Activated T-cell treated with anti-CD3 and anti-CD28 coated beads, Interleukin-2, amount 50 U/mL, for 72 hours (primary cell): ENCODE measurements at regions not wholly inside any gene's neighbourhood (a gene's known extent, or its start where the extent isn't known, plus 50 kb on each side); places are given as distances from the start of the nearest gene placed in this dataset.
A peak's percentile ranks its signal among the peaks of the same experiment; 100 is the strongest.

Source experiments
- ATAC-seq, 2 donors: fragments of 150-1000 bp; cut with Tn5 transposase; replicated peaks in 1 of 2; 2 replicates each; pipeline ENCODE4 v1.10.0; 2021; ENCODE audit warnings: moderate library complexity in 2 of 2, mild to moderate bottlenecking in 1 of 2
- DNase-seq, 2 donors: peaks; one replicate each; pipeline ENCODE4 v3.0.0; 2021 to 2022; ENCODE audit warnings: mixed read lengths in 1 of 2
- H3K27ac Mint-ChIP-seq: one replicate; pipeline ENCODE4 v1.8.0; 2022; ENCODE audit warnings: mild to moderate bottlenecking, moderate library complexity, mixed read lengths
- H3K27me3 Mint-ChIP-seq: one replicate; pipeline ENCODE4 v1.8.0; 2022; ENCODE audit warnings: low read depth, mixed read lengths
- H3K36me3 Mint-ChIP-seq, 2 donors: one replicate each; pipeline ENCODE4 v1.8.0; 2022; ENCODE audit warnings: mixed read lengths in 2 of 2, mild to moderate bottlenecking in 1 of 2; ENCODE audit not compliant: insufficient read depth in 2 of 2
- H3K4me1 Mint-ChIP-seq: one replicate; pipeline ENCODE4 v1.8.0; 2022; ENCODE audit warnings: low read depth, mixed read lengths
- H3K4me3 Mint-ChIP-seq, 2 donors: one replicate each; pipeline ENCODE4 v1.8.0; 2022; ENCODE audit warnings: mild to moderate bottlenecking in 2 of 2, mixed read lengths in 2 of 2, moderate library complexity in 2 of 2
- H3K9me3 Mint-ChIP-seq, 2 donors: one replicate each; pipeline ENCODE4 v1.8.0; 2022; ENCODE audit warnings: mixed read lengths in 2 of 2

DNA sequence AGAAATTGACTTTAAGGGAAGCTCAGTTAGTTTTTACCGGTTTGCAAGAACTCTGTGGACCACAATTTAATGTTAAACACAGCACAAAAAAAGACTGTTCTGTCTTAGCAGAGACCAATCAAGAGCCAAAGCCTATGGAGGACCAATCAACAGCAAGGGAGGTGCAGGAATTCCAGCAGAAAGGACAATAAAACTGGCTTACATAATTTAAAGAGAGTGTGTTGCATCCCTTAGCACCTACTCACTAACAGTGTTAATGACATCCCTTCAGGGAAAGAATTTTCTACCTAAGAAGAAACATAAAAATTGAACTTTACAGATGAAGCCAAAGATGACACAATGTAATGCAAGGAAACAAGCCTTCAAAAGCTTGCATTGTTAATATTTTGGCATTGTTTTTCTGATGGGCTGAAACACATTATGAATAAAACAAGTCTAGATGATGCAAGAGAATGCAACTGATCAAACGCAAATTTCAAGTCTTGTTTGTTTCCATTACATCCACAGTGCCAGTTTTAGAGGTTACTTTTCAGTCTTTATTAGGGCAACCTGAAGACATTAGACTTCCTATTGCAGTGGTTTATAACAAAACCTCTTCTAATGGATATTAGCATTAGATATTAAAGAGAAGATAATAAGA is 111.3 kb upstream of the FST start:
- Mint-ChIP-seq H3K27ac (no peak overlapping the region), H3K27me3 (peaks cover 15% of the 10 kb centered on the region), H3K4me1 (peaks cover 13% of the 10 kb centered on the region), H3K9me3 (no peaks in the 10 kb centered on the region), H3K36me3 (peaks cover 0 to 2% of the 10 kb centered on the region in 2 donors), H3K4me3 (no peak overlapping the region)
- DNase-seq (no peak), ATAC-seq (no peak)

DNA sequence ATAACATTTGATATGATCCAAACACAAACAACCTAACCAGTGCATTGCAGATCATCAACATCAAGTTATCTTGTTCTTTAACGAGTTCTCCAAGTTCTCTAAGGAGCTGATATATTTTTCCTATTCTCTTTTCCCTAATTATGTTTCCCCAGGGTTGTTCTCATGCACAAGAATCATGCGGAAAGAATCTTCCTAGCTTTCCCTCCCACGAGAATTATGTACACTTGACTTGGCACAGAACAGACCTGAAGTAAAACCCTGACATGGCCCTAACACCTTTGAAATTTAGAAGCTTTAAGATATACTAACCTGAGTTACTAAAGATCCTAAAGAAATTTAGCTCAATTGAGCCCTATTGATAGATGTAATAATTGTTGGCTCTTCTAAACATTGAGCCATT is 110.7 kb upstream of the FST start:
- Mint-ChIP-seq H3K9me3 (no peaks in the 10 kb centered on the region), H3K27ac (no peak overlapping the region), H3K4me1 (peaks cover 13% of the 10 kb centered on the region), H3K36me3 (peaks cover 0 to 2% of the 10 kb centered on the region in 2 donors), H3K4me3 (no peak overlapping the region), H3K27me3 (peaks cover 15% of the 10 kb centered on the region)
- ATAC-seq (no peak), DNase-seq (no peak)

DNA sequence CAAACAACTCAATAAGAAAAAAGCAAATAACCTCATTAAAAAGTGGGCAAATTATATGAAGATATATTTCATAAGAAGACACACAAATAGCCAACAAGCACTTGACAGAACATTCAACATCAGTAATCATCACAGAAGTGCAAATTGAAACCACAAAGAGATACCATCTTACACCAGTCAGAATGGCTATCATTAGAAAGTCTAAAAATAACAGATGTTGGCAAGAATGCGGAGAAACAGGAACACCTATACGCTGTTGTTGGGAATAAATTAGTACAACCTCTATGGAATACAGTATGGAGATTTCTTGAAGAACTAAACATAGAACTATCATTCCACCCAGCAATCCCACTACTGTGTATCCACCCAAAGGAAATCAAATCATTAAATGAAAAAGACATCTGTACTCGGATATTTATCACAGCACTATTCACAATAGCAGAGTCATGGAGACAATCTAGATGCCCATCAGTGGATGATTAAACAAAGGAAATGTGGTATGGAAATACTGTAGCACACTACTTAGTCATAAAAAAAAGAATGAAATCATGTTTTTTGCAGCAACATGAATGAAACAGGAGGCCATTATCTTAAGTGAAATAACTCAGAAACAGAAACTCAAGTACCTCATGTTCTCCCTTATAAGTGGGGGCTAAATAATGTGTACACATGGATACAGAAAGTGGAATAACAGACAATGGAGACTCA is 106.8 kb upstream of the FST start:
- ATAC-seq (peak; percentile 58 to 79), DNase-seq (no peak)
- Mint-ChIP-seq H3K36me3 (no peaks in the 10 kb centered on the region), H3K27ac (no peak overlapping the region), H3K4me1 (peaks cover 9% of the 10 kb centered on the region), H3K9me3 (peaks cover 0 to 3% of the 10 kb centered on the region in 2 donors), H3K27me3 (peaks cover 30% of the 10 kb centered on the region), H3K4me3 (no peak overlapping the region)

- ATAC-seq: no peak
- Mint-ChIP-seq H3K27me3 (peaks cover 15% of the 10 kb centered on the region), H3K36me3 (no peaks in the 10 kb centered on the region), H3K4me3 (no peak overlapping the region), H3K4me1 (peaks cover 9% of the 10 kb centered on the region), H3K27ac (no peak overlapping the region), H3K9me3 (peaks cover 0 to 3% of the 10 kb centered on the region in 2 donors)
- DNase-seq: no peak
Measured at GRCh38 chr5:53376853-53377252, 103.6 kb upstream of the FST start.

GRCh38 chr5:53378190-53378589 is 102.2 kb upstream of the FST start:
- Mint-ChIP-seq H3K27ac (no peak overlapping the region), H3K9me3 (peaks cover 0 to 3% of the 10 kb centered on the region in 2 donors), H3K27me3 (peaks cover 15% of the 10 kb centered on the region), H3K36me3 (no peaks in the 10 kb centered on the region), H3K4me1 (peaks cover 8% of the 10 kb centered on the region), H3K4me3 (no peak overlapping the region)
- no peak for ATAC-seq
- DNase-seq: no peak

DNA sequence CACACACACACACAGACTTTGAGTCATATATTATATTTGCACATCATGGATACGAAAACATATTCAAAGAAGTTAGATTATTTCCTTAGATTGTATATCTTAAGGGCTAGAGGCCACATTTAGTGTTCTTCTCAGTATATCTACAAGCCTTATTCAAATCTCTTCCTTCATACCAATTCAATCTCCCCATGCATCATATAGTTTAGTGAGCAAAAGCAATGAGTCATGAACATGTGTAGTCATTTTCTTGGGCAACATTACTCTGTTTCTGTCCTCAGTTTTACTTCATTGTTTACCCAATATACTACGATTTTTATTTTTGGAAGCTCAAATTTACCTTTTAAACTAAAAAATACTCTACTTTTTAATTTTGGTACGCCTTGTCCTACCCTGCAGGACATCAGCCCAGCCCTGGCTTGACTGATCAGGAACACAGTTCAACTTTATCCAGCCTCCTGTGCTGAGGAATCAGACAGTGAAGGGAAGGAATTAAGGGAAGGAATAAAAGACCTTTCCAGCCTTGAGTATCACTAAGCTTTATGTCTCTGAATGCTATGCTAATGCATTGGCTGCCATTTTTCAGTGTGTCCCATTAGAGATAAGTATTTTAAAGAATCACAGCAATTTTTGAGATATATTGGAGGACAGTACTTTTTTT is 101.7 kb upstream of the FST start:
- ATAC-seq: peak; percentile 52 to 89

GRCh38 chr5:53386341-53386740 is 94.1 kb upstream of the FST start:
- Mint-ChIP-seq H3K9me3 (peaks cover 2 to 9% of the 10 kb centered on the region in 2 donors), H3K4me3 (no peak overlapping the region), H3K4me1 (no peaks in the 10 kb centered on the region), H3K27me3 (peaks cover 7% of the 10 kb centered on the region), H3K36me3 (peaks cover 1 to 2% of the 10 kb centered on the region in 2 donors), H3K27ac (no peak overlapping the region)
- DNase-seq (no peak), ATAC-seq (no peak)

More for the DNA sequence above, 101.7 kb upstream of the FST start:
- H3K36me3 Mint-ChIP-seq: no peaks in the 10 kb centered on the region
- DNase-seq: no peak
- H3K4me1 Mint-ChIP-seq: peaks cover 2% of the 10 kb centered on the region
- H3K27ac Mint-ChIP-seq: no peak overlapping the region
- no peak overlapping the region for H3K4me3 Mint-ChIP-seq
- peaks cover 0 to 3% of the 10 kb centered on the region in 2 donors for H3K9me3 Mint-ChIP-seq
- H3K27me3 Mint-ChIP-seq: peaks cover 15% of the 10 kb centered on the region

- no peak for DNase-seq
- Mint-ChIP-seq H3K9me3 (peaks cover 2 to 12% of the 10 kb centered on the region in 2 donors), H3K4me1 (no peaks in the 10 kb centered on the region), H3K27ac (no peak overlapping the region), H3K4me3 (no peak overlapping the region), H3K27me3 (peaks cover 7% of the 10 kb centered on the region), H3K36me3 (peaks cover 1 to 2% of the 10 kb centered on the region in 2 donors)
- ATAC-seq: no peak
Measured at GRCh38 chr5:53389093-53389492, 91.3 kb upstream of the FST start.

DNA sequence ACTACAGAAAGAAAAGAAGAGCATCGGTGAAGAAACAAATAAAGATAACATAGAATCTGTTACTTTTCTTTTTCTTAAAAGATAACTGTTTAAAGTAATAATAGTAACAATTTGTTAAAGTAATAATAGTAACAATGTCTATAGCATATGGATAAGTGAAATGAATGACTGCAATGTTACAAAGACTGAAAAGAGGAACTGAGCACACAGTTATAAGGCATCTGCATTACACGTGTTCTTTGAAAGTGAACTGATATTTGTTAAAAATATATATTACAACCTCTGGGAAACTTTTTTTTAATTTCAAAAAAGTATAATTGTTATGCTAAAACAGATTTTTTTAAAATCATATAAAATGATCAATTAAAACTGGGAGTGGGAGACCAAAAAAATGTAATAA is 88.4 kb upstream of the FST start:
- no peak overlapping the region for H3K4me3 Mint-ChIP-seq
- peaks cover 1 to 2% of the 10 kb centered on the region in 2 donors for H3K36me3 Mint-ChIP-seq
- peaks cover 2 to 11% of the 10 kb centered on the region in 2 donors for H3K9me3 Mint-ChIP-seq
- ATAC-seq: no peak
- no peaks in the 10 kb centered on the region for H3K27me3 Mint-ChIP-seq
- no peak for DNase-seq
- H3K27ac Mint-ChIP-seq: no peak overlapping the region
- H3K4me1 Mint-ChIP-seq: no peaks in the 10 kb centered on the region

DNA sequence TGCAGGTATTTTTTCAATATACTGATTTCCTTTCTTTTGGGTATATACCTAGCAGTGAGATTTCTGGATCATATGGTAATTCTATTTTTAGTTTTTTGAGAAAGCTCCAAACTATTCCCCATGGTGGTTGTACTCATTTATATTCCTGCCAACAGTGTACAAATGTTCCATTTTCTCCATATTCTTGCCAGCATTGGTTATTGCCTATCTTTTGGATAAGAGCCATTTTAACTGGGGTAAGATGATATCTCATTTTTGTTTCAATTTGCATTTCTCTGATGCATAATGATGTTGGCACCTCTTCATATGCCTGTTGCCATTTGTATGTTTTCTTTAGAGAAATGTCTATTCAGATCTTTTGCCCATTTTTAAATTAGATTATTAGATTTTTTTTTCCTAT is 85.6 kb upstream of the FST start:
- no peak for ATAC-seq
- H3K9me3 Mint-ChIP-seq: peaks cover 0 to 3% of the 10 kb centered on the region in 2 donors
- H3K36me3 Mint-ChIP-seq: no peaks in the 10 kb centered on the region
- H3K27ac Mint-ChIP-seq: no peak overlapping the region
- H3K4me3 Mint-ChIP-seq: no peak overlapping the region
- H3K27me3 Mint-ChIP-seq: no peaks in the 10 kb centered on the region
- no peaks in the 10 kb centered on the region for H3K4me1 Mint-ChIP-seq
- no peak for DNase-seq

DNA sequence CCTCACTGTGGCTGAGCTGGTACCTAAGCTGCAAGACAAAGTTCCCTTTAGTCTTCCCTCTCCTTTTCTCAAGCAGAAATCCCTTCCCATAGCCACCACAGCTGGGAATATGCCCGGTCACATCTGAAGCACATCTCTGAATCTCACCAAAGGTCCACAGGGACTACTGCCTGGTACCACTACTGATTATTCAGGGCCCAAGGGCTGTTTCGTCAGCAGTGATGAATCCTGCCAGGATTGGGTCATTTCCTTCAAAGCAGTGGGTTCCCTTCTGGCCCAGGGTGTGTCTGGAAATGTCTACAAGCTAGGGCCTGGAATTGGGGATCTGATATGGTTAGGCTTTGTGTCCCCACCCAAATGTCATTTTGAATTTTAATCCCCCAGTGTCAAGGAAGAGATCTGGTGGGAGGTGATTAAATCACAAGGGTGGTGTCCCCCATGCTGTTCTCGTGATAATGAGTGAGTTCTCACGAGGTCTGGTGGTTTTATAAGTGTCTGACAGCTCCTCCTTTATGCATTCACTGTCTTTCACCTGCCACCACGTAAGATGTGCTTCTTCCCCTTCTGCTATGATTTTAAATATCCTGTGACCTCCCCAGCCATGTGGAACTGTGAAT is 83.2 kb upstream of the FST start:
- no peak overlapping the region for H3K4me3 Mint-ChIP-seq
- H3K27ac Mint-ChIP-seq: no peak overlapping the region
- H3K9me3 Mint-ChIP-seq: no peaks in the 10 kb centered on the region
- no peaks in the 10 kb centered on the region for H3K4me1 Mint-ChIP-seq
- ATAC-seq (no peak), DNase-seq (no peak)
- no peaks in the 10 kb centered on the region for H3K36me3 Mint-ChIP-seq
- peaks cover 7% of the 10 kb centered on the region for H3K27me3 Mint-ChIP-seq

- no peaks in the 10 kb centered on the region for H3K9me3 Mint-ChIP-seq
Measured at GRCh38 chr5:53397845-53398244, 82.6 kb upstream of the FST start.

More at GRCh38 chr5:53397845-53398244, 82.6 kb upstream of the FST start:
- H3K36me3 Mint-ChIP-seq: no peaks in the 10 kb centered on the region
- DNase-seq (no peak), ATAC-seq (no peak)
- H3K4me3 Mint-ChIP-seq: no peak overlapping the region
- no peaks in the 10 kb centered on the region for H3K4me1 Mint-ChIP-seq
- H3K27me3 Mint-ChIP-seq: peaks cover 7% of the 10 kb centered on the region
- no peak overlapping the region for H3K27ac Mint-ChIP-seq
